DMS153 treated with DMSO at 0.1 percent for 48 hours (cell line): ENCODE measurements at regions not wholly inside any gene's neighbourhood (a gene's known extent, or its start where the extent isn't known, plus 50 kb on each side); places are given as distances from the start of the nearest gene placed in this dataset.

Source experiments
- DNase-seq: peaks from one replicate; lab custom pipeline; 2025; ENCODE audit not compliant: unreplicated experiment; lab: John Stamatoyannopoulos, UW

GRCh38 chr10:36256166-36256565 is 614.1 kb upstream of the FZD8 start:
- no peak for DNase-seq

DNA sequence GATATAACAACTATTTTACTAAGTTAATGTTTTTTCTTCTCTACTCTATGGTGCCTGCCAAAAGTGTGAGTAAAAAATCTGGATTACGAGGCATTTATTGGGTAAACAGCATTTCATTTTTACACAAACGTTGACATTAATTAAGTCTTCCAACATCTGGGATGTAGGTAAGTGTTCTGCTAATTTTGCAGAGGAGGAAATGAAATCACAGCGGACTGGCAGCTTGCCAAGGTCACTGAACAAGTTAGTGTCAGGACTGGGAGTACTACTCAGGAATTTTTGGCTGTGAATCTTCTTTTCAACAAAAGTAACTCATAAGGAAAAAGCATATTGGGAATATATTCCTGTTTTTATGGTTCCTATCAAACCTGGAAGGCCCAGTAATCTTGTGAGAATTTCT is 612.1 kb upstream of the FZD8 start:
- no peak for DNase-seq

GRCh38 chr10:36253731-36254130 is 611.6 kb upstream of the FZD8 start:
- no peak for DNase-seq

GRCh38 chr10:36251068-36251467 is 609.0 kb upstream of the FZD8 start:
- no peak for DNase-seq

- DNase-seq, result no peak
Observed at GRCh38 chr10:36248304-36248981, 606.3 kb upstream of the FZD8 start.

- no peak for DNase-seq
Observed at GRCh38 chr10:36247478-36247877, 605.4 kb upstream of the FZD8 start.

- DNase-seq, result no peak
Observed at GRCh38 chr10:36236931-36237330, 594.8 kb upstream of the FZD8 start.

DNA sequence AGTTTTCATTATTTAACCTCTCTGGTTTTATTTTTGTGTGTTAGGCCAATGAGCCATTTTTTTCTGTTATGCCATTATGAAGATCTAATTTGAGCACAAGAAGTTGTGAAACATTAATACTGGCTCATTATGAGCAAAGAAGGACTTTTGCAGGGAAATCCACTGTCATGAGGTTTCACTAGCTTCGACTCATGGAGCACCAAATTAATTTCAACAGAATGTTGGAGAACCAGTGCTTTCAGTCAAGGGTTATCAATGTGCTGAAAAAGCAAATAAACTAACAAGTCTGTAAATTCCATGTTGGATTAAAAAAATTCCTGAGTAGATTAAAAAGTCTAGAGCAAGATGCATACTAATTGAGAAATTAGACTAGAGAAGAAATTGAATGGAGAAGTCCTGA is 594.2 kb upstream of the FZD8 start:
- DNase-seq, result no peak

DNA sequence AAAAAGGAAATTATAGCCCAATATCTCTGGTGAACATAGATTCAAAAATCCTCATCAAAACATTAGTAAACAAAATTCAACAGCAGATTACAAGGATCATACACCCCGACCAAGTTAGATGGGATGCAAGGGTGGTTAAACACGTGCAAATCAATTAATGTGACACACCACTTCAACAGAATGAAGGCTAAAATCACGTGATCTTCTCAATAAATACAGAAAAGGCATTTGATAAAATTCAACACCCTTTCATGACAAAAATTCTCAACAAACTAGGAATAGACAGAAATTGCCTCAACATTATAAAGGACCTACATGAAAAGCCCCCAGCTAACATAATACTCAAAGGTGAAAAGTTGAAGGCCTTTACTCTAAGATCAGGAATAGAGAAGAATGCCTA is 590.8 kb upstream of the FZD8 start:
- DNase-seq, result no peak

- DNase-seq, result no peak
Observed at GRCh38 chr10:36224431-36224985, 582.4 kb upstream of the FZD8 start.

DNA sequence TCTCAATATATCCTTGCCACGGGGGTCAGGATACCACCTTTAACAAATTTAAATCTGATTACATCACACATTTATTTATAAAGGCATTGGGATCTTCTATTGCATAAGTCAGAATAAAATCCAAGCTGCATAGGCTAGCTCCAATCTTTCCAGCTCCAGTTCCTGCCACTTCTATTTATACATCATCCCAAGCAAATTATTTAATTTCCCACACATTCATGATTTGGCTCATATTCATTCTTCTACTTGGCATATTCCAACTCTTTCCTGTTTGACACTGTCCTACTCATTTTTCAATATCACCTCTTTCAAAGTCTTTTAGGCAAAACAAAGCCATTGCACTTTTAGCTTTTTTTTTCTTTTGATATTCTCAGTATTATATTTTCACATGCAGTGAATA is 579.0 kb upstream of the FZD8 start:
- DNase-seq, result no peak

GRCh38 chr10:36220151-36220550 is 578.1 kb upstream of the FZD8 start:
- no peak for DNase-seq

GRCh38 chr10:36211856-36212255 is 569.8 kb upstream of the FZD8 start:
- DNase-seq, result no peak

DNA sequence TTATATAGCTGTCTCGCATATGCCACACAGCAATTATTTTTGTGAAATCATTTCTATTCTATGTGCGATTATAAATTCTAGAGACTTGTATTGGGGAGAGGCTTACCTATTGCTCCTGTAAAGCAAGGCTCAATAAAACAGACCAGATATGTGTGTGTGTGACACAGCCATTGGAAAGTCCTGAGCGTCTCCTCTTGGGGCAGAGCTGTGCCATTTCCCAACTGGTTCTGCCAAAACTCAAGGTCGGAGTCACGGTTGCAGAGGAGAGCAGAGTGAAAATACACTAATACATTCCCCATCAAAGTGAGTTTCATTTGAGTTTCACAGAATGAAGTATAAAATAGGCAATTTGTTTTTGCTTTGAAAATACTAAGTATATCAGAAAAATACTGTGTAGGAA is 567.4 kb upstream of the FZD8 start:
- no peak for DNase-seq

DNA sequence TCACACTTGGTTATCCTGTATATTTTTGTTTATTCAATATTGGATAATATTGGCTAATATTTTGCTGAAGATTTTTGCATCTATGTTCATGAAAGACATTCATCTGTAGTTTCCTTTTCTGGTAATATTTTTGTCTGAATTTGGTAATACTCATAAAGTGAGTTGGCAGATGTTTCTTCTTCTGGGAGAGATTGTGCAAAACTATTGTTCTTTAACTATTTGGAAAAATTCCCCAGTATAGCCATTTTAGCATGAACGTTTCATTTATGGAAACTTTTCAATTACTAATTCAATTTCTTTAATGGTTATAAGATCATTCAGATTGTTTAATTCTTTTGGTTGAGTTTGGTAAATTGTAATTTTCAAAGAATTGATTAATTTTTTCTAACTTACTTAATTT is 560.8 kb upstream of the FZD8 start:
- DNase-seq, result no peak

GRCh38 chr10:36200577-36200976 is 558.5 kb upstream of the FZD8 start:
- no peak for DNase-seq

- no peak for DNase-seq
Observed at GRCh38 chr10:36198322-36198721, 556.2 kb upstream of the FZD8 start.

- DNase-seq, result no peak
Observed at GRCh38 chr10:36195364-36195763, 553.3 kb upstream of the FZD8 start.

- no peak for DNase-seq
Observed at GRCh38 chr10:36194276-36194675, 552.2 kb upstream of the FZD8 start.

DNA sequence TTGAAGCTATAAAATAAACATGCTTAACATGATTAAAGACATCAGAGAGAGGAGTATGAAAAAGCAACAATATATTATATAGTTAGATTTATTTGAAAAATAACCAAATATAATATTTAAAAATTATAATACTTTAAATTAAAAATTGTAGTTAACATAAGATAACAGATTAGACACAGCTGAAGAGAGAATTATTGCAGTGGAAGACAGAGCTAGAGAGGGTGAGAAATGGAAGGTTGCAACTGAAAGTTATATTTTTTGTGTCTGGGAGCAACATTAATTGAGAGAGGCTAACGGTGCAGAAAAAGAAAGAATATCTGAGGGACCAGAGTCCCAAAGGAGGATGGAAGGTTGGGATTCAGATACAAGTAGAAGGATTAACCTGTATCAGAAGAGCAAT is 548.9 kb upstream of the FZD8 start:
- no peak for DNase-seq

- no peak for DNase-seq
Observed at GRCh38 chr10:36188461-36188860, 546.4 kb upstream of the FZD8 start.

DNA sequence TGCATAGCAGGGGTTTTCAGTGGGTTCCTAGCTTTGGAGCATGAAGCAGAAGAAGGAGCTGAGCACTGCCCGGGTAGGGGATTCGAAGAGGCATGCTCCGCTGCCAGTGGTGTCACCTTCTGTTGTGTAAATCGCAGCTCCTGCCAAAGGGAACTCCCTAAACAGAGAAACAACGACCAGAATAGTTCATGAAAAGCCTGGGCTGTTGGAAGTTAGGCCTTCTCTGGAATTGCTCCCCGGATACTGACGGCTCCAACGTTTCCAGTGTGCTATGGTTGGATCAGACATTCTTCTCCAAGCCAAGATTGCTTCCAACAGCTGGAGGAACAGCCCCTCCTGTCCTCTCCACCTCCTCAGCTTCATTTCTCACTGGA is 546.0 kb upstream of the FZD8 start:
- DNase-seq, result no peak

DNA sequence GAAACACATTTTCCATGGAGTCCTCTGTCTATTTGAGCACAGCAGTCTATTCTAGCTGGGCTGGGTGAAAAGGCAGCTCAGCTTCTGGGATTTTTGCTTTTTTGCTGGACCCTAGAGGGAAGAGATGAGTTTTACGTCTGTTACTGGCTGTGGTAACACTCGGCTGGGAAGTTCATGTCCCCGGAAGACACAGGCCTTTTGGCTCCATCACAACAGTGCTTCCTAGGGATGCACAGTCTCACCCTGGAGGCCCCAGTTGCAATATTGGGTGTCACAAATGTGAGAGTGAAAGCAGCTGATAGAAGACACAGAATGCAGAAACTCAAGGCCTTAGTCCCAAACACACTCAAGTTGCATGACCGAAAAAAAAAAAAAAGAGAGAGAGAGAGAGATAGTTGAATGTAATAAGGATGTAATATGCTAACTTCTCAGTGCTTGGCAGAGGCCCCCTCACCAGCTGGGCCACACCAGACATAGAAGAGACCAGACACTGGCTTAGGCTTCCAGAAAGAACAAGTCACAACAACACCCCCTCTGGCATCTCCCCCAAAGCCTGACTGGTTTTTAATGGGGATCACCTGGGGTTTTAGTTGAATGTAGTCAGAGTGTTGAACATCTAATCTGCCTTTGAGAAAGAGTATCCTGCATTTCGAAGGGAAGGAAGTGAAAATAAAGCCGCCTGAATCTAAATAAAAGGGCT is 545.4 kb upstream of the FZD8 start:
- DNase-seq, result no peak
